22Rv1 (cell line): ENCODE measurements at regions not wholly inside any gene's neighbourhood (a gene's known extent, or its start where the extent isn't known, plus 50 kb on each side); places are given as distances from the start of the nearest gene placed in this dataset.

Experiments
- H3K27ac ChIP-seq: fragments of 450-650 bp; 2 replicates; pipeline ENCODE4 v1.5.1; 2017
- CTCF ChIP-seq: fragments of 450-650 bp; IDR thresholded peaks from 2 replicates; pipeline ENCODE4 v1.5.1; 2017; ENCODE audit warnings: mild to moderate bottlenecking
- ZFX ChIP-seq: fragments of 450-650 bp; IDR thresholded peaks from 2 replicates; pipeline ENCODE4 v1.6.1; 2017; ENCODE audit warnings: antibody characterized with exemption, borderline replicate concordance

DNA sequence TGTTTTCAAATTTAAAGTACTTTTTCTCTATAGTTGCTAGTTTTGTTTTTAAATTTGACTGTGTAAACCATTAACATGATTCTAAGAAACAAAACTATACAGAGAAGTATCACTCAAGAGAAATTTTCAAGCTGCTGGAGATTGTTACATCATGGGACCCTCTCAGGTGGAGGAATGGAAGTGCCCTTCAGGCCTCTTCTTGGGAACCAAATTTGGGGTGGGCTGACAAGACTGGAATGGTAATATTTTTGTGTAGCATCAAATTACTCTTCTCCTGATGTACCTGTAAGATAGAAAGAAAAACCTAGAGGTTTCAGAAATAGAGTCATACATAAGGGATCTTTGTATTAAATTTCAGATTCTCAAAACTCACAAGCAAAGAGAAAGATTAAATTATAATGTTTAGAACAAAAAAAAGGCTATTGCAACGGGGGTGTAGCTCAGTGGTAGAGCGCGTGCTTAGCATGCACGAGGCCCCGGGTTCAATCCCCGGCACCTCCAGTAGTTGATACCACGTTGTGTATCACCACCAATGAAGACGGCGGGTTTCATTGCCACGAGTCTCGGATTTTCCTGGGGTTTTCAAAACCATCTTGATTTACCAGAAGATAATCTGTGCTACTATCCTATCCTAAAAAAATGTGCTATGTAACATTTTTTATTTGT is 193.7 kb downstream of the GPX5 start:
- H3K27ac ChIP-seq, result no peak overlapping the region

DNA sequence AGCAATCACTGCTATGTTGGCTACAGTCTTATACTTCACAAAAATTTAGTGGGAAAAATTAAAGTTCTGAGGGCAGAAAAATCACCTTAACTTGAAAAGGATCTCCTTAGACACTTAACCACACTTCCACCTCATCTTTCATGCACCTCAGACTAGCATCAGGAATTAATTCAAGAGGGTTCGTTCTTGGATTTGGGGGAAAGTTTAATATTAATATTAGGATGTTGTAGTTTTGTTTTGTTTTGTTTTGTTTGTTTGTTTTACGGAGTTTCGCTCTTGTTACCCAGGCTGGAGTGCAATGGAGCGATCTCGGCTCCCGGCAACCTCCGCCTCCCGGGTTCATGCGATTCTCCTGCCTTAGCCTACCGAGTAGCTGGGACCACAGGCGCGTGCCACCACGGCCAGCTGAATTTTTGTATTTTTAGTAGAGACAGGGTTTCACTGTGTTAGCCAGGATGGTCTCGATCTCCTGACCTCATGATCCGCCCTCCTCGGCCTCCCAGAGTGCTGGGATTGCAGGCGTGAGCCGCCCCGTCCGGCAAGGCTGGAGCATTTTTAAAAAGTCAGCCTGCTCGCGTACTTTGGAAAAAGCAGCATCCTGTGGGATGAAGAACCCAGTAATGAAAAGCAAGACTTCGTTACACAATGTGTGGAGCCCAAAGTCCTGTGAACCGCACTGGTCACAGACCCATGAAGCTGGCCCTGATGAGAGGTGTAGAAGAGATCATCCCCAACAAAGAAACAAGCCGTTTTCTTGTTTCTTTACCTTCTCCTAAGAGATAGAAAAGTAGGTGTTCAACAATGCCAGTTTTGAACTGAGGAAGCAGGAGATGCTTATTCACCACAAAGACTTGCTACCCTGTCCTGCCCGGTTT is 194.9 kb downstream of the GPX5 start:
- TF ChIP-seq CTCF (no peak), ZFX (no peak)
- no peak overlapping the region for H3K27ac ChIP-seq

More for the DNA sequence above, 193.7 kb downstream of the GPX5 start:
- TF ChIP-seq ZFX (no peak), CTCF (no peak)

GRCh38 chr6:28721372-28721771 is 195.7 kb downstream of the GPX5 start:
- H3K27ac ChIP-seq, result no peak overlapping the region
- no peak for TF ChIP-seq ZFX
- no peak for TF ChIP-seq CTCF

GRCh38 chr6:28724395-28724794 is 198.7 kb downstream of the GPX5 start:
- H3K27ac ChIP-seq, result no peak overlapping the region

GRCh38 chr6:28725274-28725809 is 198.4 kb downstream of the TRIM27 start:
- TF ChIP-seq ZFX (no peak), CTCF (no peak)
- no peak overlapping the region for H3K27ac ChIP-seq

More at GRCh38 chr6:28724395-28724794, 198.7 kb downstream of the GPX5 start:
- TF ChIP-seq CTCF (no peak), ZFX (no peak)

DNA sequence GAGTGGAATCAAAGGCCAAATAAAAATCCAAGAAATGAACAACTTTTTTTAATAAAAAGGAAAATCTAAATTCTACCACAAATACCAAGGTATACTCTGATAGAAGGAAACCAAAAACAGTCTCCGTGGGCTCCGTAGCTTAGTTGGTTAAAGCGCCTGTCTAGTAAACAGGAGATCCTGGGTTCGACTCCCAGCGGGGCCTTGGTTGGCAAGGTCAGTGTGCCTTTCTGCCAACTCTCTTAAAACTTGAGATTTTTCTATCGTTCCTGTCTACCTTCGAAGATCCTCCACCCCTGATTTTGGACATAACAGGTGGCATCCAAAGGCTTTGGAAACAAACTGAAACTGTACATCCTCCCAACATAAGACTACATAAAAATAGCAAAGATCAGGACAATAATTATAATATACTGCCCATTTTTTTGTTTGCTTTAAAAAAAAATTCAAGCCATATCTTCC is 197.9 kb downstream of the TRIM27 start:
- H3K27ac ChIP-seq, result no peak overlapping the region
- TF ChIP-seq ZFX (no peak), CTCF (no peak)
